ENCODE measurements at regions not wholly inside any gene's neighbourhood (a gene's known extent, or its start where the extent isn't known, plus 50 kb on each side); places are given as distances from the start of the nearest gene placed in this dataset.

DNA sequence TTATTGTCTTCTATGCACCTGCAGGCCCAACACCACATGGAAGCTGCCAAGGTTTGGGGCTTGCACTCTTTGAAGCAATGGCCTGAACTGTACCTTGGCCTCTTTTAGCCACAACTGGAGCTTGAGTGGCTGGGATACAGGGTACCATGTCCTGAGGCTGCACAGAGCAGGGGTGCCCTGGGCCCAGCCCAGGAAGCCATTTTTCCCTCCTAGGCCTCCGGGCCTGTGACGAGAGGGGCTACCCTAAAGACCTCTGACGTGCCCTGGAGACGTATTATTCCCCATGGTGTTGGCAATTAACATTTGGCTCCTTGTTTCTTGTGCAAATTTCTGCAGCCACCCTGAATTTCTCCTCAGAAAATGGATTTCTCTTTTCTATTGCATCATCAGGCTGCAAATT, 519.9 kb upstream of the MAGEB18 start:
- Histone ChIP-seq H4K5ac (ENCODE audit: insufficient read length, low read depth, low read length) (no peak overlapping the region), H3K14ac (ENCODE audit: insufficient read length) (no peak overlapping the region), H3K27ac (ENCODE audit: low read depth, low read length) (no peak overlapping the region), H3K23me2 (ENCODE audit: low read depth, low read length) (no peaks in the 10 kb centered on the region), H3K4me2 (ENCODE audit: insufficient read depth in 1 of 2, low read depth in 2 of 2, low read length in 2 of 2) (no peak overlapping the region), H3K18ac (ENCODE audit: extremely low read depth, low read length) (no peak overlapping the region), H2AK5ac (ENCODE audit: low read depth, low read length) (no peak overlapping the region), H3K79me2 (ENCODE audit: control insufficient read depth in 1 of 2, insufficient read depth in 2 of 2, low read length in 2 of 2) (no peaks in the 10 kb centered on the region), H3K36me3 (ENCODE audit: control insufficient read depth in 2 of 4, insufficient read depth in 4 of 4, low read length in 3 of 4) (no peaks in the 10 kb centered on the region; a peak in 1 of 8 replicates), H3K4ac (replicated peaks; ENCODE audit: insufficient read length, low read depth, low read length) (no peak overlapping the region), H4K20me1 (replicated peaks in 1 of 2; ENCODE audit: control insufficient read depth in 1 of 2, insufficient read depth in 2 of 2, low read length in 2 of 2) (no peaks in the 10 kb centered on the region), H3K9me3 (ENCODE audit: insufficient read depth in 2 of 2, low read depth in 1 of 2, low read length in 1 of 2) (peaks cover 0 to 7% of the 10 kb centered on the region in 2 experiments; a peak in 2 of 4 replicates), H3K79me1 (ENCODE audit: low read depth, low read length) (no peaks in the 10 kb centered on the region), H2BK120ac (replicated peaks; ENCODE audit: low read depth, low read length) (no peak overlapping the region), H2BK5ac (ENCODE audit: low read depth, low read length) (no peak overlapping the region), H3K27me3 (replicated peaks in 1 of 4; ENCODE audit: control insufficient read depth in 3 of 4, extremely low read depth in 1 of 4, insufficient read depth in 3 of 4, low read length in 3 of 4) (no peaks in the 10 kb centered on the region), H2BK15ac (ENCODE audit: low read length) (no peak overlapping the region), H4K8ac (ENCODE audit: extremely low read depth, insufficient read depth, low read length) (no peak overlapping the region), H3K9ac (replicated peaks in 1 of 4; ENCODE audit: extremely low read depth in 1 of 4, low read depth in 3 of 4, low read length in 3 of 4) (no peak overlapping the region), H2BK12ac (ENCODE audit: low read depth, low read length) (no peak overlapping the region), H4K91ac (replicated peaks; ENCODE audit: insufficient read length, low read length) (no peak overlapping the region), H2BK20ac (ENCODE audit: low read length) (no peak overlapping the region), H2AFZ (ENCODE audit: low read length) (no peak overlapping the region), H3K4me1 (replicated peaks in 1 of 4; ENCODE audit: control insufficient read depth in 3 of 4, insufficient read depth in 4 of 4, low read length in 3 of 4) (no peaks in the 10 kb centered on the region), H3K4me3 (ENCODE audit: extremely low read depth in 1 of 4, insufficient read depth in 2 of 4, low read depth in 3 of 4, low read length in 4 of 4) (no peak overlapping the region), H3K23ac (ENCODE audit: insufficient read length) (no peak overlapping the region), H3K56ac (replicated peaks; ENCODE audit: insufficient read length, low read depth, low read length) (no peak overlapping the region)
- DNase-seq (ENCODE audit: low read depth in 1 of 2, low spot score in 2 of 2) (no peak), FAIRE-seq (no peak)
- TF ChIP-seq TEAD4 (IDR thresholded peaks at IDR 0.05; ENCODE audit: low read depth, low read length): no peak
- no peak for TF ChIP-seq SP4 (IDR thresholded peaks at IDR 0.05; ENCODE audit: low read length)
- TF ChIP-seq SP1 (IDR thresholded peaks at IDR 0.05; ENCODE audit: low read depth, low read length): no peak
- TF ChIP-seq HDAC6 (IDR thresholded peaks at IDR 0.05; ENCODE audit: low read depth, low read length): no peak
- no peak for TF ChIP-seq JUN (IDR thresholded peaks at IDR 0.05; ENCODE audit: low read depth, low read length)
- TF ChIP-seq RFX5 (IDR thresholded peaks at IDR 0.05; ENCODE audit: borderline replicate concordance, low read depth, low read length): no peak
- TF ChIP-seq, protein P1, sequence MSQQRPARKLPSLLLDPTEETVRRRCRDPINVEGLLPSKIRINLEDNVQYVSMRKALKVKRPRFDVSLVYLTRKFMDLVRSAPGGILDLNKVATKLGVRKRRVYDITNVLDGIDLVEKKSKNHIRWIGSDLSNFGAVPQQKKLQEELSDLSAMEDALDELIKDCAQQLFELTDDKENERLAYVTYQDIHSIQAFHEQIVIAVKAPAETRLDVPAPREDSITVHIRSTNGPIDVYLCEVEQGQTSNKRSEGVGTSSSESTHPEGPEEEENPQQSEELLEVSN (IDR thresholded peaks at IDR 0.05): no peak
- no peak for TF ChIP-seq EGR1 (IDR thresholded peaks at IDR 0.05; ENCODE audit: borderline replicate concordance, low read depth, low read length)
- TF ChIP-seq, protein P2, sequence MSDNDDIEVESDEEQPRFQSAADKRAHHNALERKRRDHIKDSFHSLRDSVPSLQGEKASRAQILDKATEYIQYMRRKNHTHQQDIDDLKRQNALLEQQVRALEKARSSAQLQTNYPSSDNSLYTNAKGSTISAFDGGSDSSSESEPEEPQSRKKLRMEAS (IDR thresholded peaks at IDR 0.05): no peak
- 80% methylated on average over 2 of the region's 4 CpGs; no CpG with 5 or more reads in 1 of the 2 experiments for WGBS, 2 experiments (ENCODE audit: extremely low coverage in 1 of 2, insufficient coverage in 1 of 2, insufficient read length in 1 of 2, insufficient replicate concordance in 2 of 2, low coverage in 1 of 2, low lambda C conversion rate in 2 of 2, missing lambda C conversion rate in 1 of 2)
- CTCF ChIA-PET (ENCODE audit: partially characterized antibody): no interaction called here
- POLR2A ChIA-PET (ENCODE audit: partially characterized antibody): no interaction called here
